IMR-90 (cell line): ENCODE measurements at regions not wholly inside any gene's neighbourhood (a gene's known extent, or its start where the extent isn't known, plus 50 kb on each side); places are given as distances from the start of the nearest gene placed in this dataset.

Source experiments
- ATAC-seq: fragments of 200-7000 bp; cut with Tn5 transposase; 2 replicates; pipeline ENCODE4 v1.9.1; 2020; ENCODE audit warnings: low read depth, mild to moderate bottlenecking, moderate library complexity
- BruUV-seq: library from RNA; stranded (reverse); fragments of 400-500 nt; replicated peaks from 2 replicates; lab custom pipeline; 2021; lab: Mats Ljungman, UMichigan
- CTCF ChIA-PET: fragments of 300-600 bp; formaldehyde crosslinking; extraction: SDS; loops from one replicate; lab custom pipeline; 2021; ENCODE audit warnings: antibody characterized with exemption; lab: Yijun Ruan, JAX
- POLR2A ChIA-PET: fragments of 300-600 bp; sonication (Branson Sonifier 250); formaldehyde crosslinking; loops from one replicate; lab custom pipeline; 2022; ENCODE audit warnings: antibody characterized with exemption; ENCODE audit not compliant: unreplicated experiment; lab: Charles Lee
- DNase-seq: peaks from one replicate; pipeline ENCODE4 v3.0.0; 2013
- H2AFZ ChIP-seq: replicated peaks from 2 replicates; pipeline ENCODE3; 2013; ENCODE audit warnings: low read length, mild to moderate bottlenecking; ENCODE audit not compliant: poor library complexity
- H2AK5ac ChIP-seq: 2 replicates; pipeline ENCODE4 v1.6.1; 2013; ENCODE audit warnings: low read depth, low read length, inconsistent platforms
- H2AK9ac ChIP-seq: replicated peaks from 2 replicates; pipeline ENCODE3; 2013; ENCODE audit warnings: mild to moderate bottlenecking, low read depth, low read length, moderate library complexity; ENCODE audit not compliant: poor library complexity
- H2BK120ac ChIP-seq: 2 replicates; pipeline ENCODE4 v1.6.1; 2013; ENCODE audit warnings: low read depth, low read length, inconsistent platforms
- H2BK15ac ChIP-seq: 3 replicates; pipeline ENCODE4 v1.6.1; 2013; ENCODE audit warnings: low read depth, low read length, inconsistent platforms
- H2BK20ac ChIP-seq: 2 replicates; pipeline ENCODE4 v1.6.1; 2013; ENCODE audit warnings: low read depth, mild to moderate bottlenecking, inconsistent platforms, low read length, moderate library complexity
- H2BK5ac ChIP-seq: 2 replicates; pipeline ENCODE4 v1.6.1; 2013; ENCODE audit warnings: mild to moderate bottlenecking, low read depth, low read length, inconsistent platforms; ENCODE audit not compliant: poor library complexity, severe bottlenecking
- H3K14ac ChIP-seq: replicated peaks from 2 replicates; pipeline ENCODE4 v1.6.1; 2013; ENCODE audit warnings: low read depth, low read length, inconsistent platforms
- H3K18ac ChIP-seq: 2 replicates; pipeline ENCODE4 v1.6.1; 2013; ENCODE audit warnings: low read depth, low read length, control low read depth
- H3K23ac ChIP-seq: 2 replicates; pipeline ENCODE4 v1.6.1; 2013; ENCODE audit warnings: low read depth, low read length, inconsistent platforms
- H3K27ac ChIP-seq: 2 replicates; pipeline ENCODE4 v1.5.1; 2013; ENCODE audit warnings: mild to moderate bottlenecking, control low read depth, low read length; ENCODE audit not compliant: insufficient read depth
- H3K27me3 ChIP-seq: 2 replicates; pipeline ENCODE4 v1.6.1; 2013; ENCODE audit warnings: low read length; ENCODE audit not compliant: control insufficient read depth, insufficient read depth
- H3K36me3 ChIP-seq: 2 replicates; pipeline ENCODE4 v1.6.1; 2013; ENCODE audit warnings: low read length, mixed read lengths; ENCODE audit not compliant: control insufficient read depth, insufficient read depth
- H3K4ac ChIP-seq: 2 replicates; pipeline ENCODE4 v1.6.1; 2013; ENCODE audit warnings: low read depth, low read length, inconsistent platforms
- H3K4me1 ChIP-seq: 2 replicates; pipeline ENCODE4 v1.6.1; 2013; ENCODE audit warnings: low read length, mixed read lengths; ENCODE audit not compliant: control insufficient read depth, insufficient read depth
- H3K4me2 ChIP-seq: 2 replicates; pipeline ENCODE4 v1.6.1; 2013; ENCODE audit warnings: low read depth, mild to moderate bottlenecking, control low read depth, low read length, moderate library complexity
- H3K4me3 ChIP-seq: 2 replicates; pipeline ENCODE4 v1.5.1; 2013; ENCODE audit warnings: low read depth, mild to moderate bottlenecking, control low read depth, low read length, moderate library complexity; ENCODE audit not compliant: insufficient read depth
- H3K56ac ChIP-seq: 2 replicates; pipeline ENCODE4 v1.6.1; 2013; ENCODE audit warnings: low read length, inconsistent platforms; ENCODE audit not compliant: insufficient read depth; ENCODE audit errors: extremely low read depth
- H3K79me1 ChIP-seq, 2 experiments: 2 replicates each; pipeline ENCODE4 v1.6.1; 2013; ENCODE audit warnings: low read length in 2 of 2, inconsistent platforms in 1 of 2, low read depth in 1 of 2
- H3K9ac ChIP-seq: 2 replicates; pipeline ENCODE4 v1.6.1; 2013; ENCODE audit warnings: low read depth, low read length, control low read depth
- H3K9me1 ChIP-seq: 2 replicates; pipeline ENCODE4 v1.6.1; 2013; ENCODE audit warnings: low read length, inconsistent platforms; ENCODE audit not compliant: insufficient read depth
- H3K9me3 ChIP-seq: 2 replicates; pipeline ENCODE4 v1.6.1; 2013; ENCODE audit warnings: low read length; ENCODE audit not compliant: control insufficient read depth, insufficient read depth
- H4K20me1 ChIP-seq: 2 replicates; pipeline ENCODE4 v1.6.1; 2013; ENCODE audit warnings: low read length, inconsistent platforms; ENCODE audit not compliant: insufficient read depth
- H4K5ac ChIP-seq: 2 replicates; pipeline ENCODE4 v1.6.1; 2013; ENCODE audit warnings: mild to moderate bottlenecking, low read depth, low read length, control low read depth
- H4K8ac ChIP-seq, 2 experiments: 2 replicates each; pipeline ENCODE4 v1.6.1; 2013; ENCODE audit warnings: low read depth in 2 of 2, low read length in 2 of 2, control low read depth in 1 of 2, inconsistent platforms in 1 of 2
- H4K91ac ChIP-seq: 2 replicates; pipeline ENCODE4 v1.6.1; 2013; ENCODE audit warnings: low read depth, low read length, inconsistent platforms; ENCODE audit not compliant: insufficient read depth
- BHLHE40 ChIP-seq: fragments of 150-350 bp; IDR thresholded peaks from 2 replicates; pipeline ENCODE4 v1.6.1; 2016; ENCODE audit warnings: mild to moderate bottlenecking, low read depth, low read length
- CEBPB ChIP-seq: IDR thresholded peaks from 2 replicates; pipeline ENCODE4 v1.6.1; 2012; ENCODE audit warnings: low read depth, low read length, improper control_type of control experiment
- CHD1 ChIP-seq: IDR thresholded peaks from 2 replicates; pipeline ENCODE4 v1.6.1; 2012; ENCODE audit warnings: low read depth, low read length, improper control_type of control experiment
- FOS ChIP-seq: fragments of 150-350 bp; IDR thresholded peaks from 2 replicates; pipeline ENCODE4 v1.6.1; 2016; ENCODE audit warnings: low read depth, low read length
- MAFK ChIP-seq: IDR thresholded peaks from 2 replicates; pipeline ENCODE4 v1.6.1; 2012; ENCODE audit warnings: low read depth, low read length, improper control_type of control experiment
- MAZ ChIP-seq: IDR thresholded peaks from 2 replicates; pipeline ENCODE4 v1.6.1; 2012; ENCODE audit warnings: low read depth, mild to moderate bottlenecking, low read length, improper control_type of control experiment, moderate library complexity, borderline replicate concordance
- MXI1 ChIP-seq: IDR thresholded peaks from 2 replicates; pipeline ENCODE4 v1.6.1; 2012; ENCODE audit warnings: low read depth, mild to moderate bottlenecking, low read length, moderate library complexity, borderline replicate concordance
- NFE2L2 ChIP-seq: fragments of 150-350 bp; IDR thresholded peaks from 2 replicates; pipeline ENCODE4 v1.6.1; 2016; ENCODE audit warnings: low read depth, mild to moderate bottlenecking, low read length
- POLR2A ChIP-seq: IDR thresholded peaks from 2 replicates; pipeline ENCODE4 v1.6.1; 2012; ENCODE audit warnings: mild to moderate bottlenecking, low read depth, low read length
- RAD21 ChIP-seq: IDR thresholded peaks from 2 replicates; pipeline ENCODE4 v1.6.1; 2012; ENCODE audit warnings: low read length, improper control_type of control experiment
- RCOR1 ChIP-seq: IDR thresholded peaks from 2 replicates; pipeline ENCODE4 v1.6.1; 2012; ENCODE audit warnings: mild to moderate bottlenecking, low read length, improper control_type of control experiment; ENCODE audit not compliant: insufficient replicate concordance
- RFX5 ChIP-seq: IDR thresholded peaks from 2 replicates; pipeline ENCODE4 v1.8.0; 2012; ENCODE audit warnings: low read depth, mild to moderate bottlenecking, low read length, moderate library complexity
- SMC3 ChIP-seq: fragments of 150-350 bp; IDR thresholded peaks from 2 replicates; pipeline ENCODE4 v1.6.1; 2016; ENCODE audit warnings: low read depth, mild to moderate bottlenecking, antibody characterized with exemption, low read length, moderate library complexity
- WGBS, 2 experiments: methylation state at CpG; one replicate each; pipeline versions ENCODE4 v1.1.5 to v1.1.7; 2013; ENCODE audit warnings: missing lambda C conversion rate in 2 of 2; ENCODE audit not compliant: insufficient read length in 1 of 2; ENCODE audit errors: extremely low coverage in 2 of 2; 5-methylcytosine and 5-hydroxymethylcytosine counted together
- dilution Hi-C: fragments of 300-500 bp; cut with HindIII; formaldehyde crosslinking; loops from one replicate; pipeline ENCODE4 v1.14.3; 2018; ENCODE audit warnings: low sequenced_read_pairs; ENCODE audit not compliant: unreplicated experiment
- in situ Hi-C: fragments of 300-500 bp; cut with MboI; formaldehyde crosslinking; loops from 3 replicates; pipeline ENCODE4 v1.14.3; 2019; ENCODE audit warnings: low sequenced_read_pairs, inconsistent platforms, mixed read lengths
- intact Hi-C: fragments of 100-400 bp; cut with micrococcal nuclease; formaldehyde crosslinking; loops from 2 replicates; pipeline ENCODE4 v1.10.0; 2022
- TF ChIP-seq, protein P1 (sequence below): fragments of 150-350 bp; IDR thresholded peaks from 2 replicates; pipeline ENCODE4 v1.6.1; 2017; ENCODE audit warnings: mild to moderate bottlenecking, antibody characterized with exemption, low read length, low read depth
- TF ChIP-seq, protein P2 (sequence below): conservative IDR thresholded peaks from 2 replicates; pipeline ENCODE4 v1.5.1; 2012; ENCODE audit warnings: mild to moderate bottlenecking, low read depth, low read length, improper control_type of control experiment
- TF ChIP-seq, protein P3 (sequence below): fragments of 150-350 bp; IDR thresholded peaks from 2 replicates; pipeline ENCODE4 v1.6.1; 2016; ENCODE audit warnings: low read depth, mild to moderate bottlenecking, low read length, moderate library complexity, borderline replicate concordance

- Histone ChIP-seq H3K27ac (no peak overlapping the region), H3K79me1 (no peaks in the 10 kb centered on the region), H3K9ac (no peak overlapping the region), H2AK5ac (no peak overlapping the region), H3K23ac (no peak overlapping the region), H4K20me1 (no peaks in the 10 kb centered on the region), H4K5ac (no peak overlapping the region), H3K18ac (no peak overlapping the region), H3K27me3 (no peaks in the 10 kb centered on the region), H3K4ac (no peak overlapping the region), H2AK9ac (no peak overlapping the region), H3K4me3 (no peak overlapping the region), H2BK15ac (no peak overlapping the region), H4K91ac (no peak overlapping the region), H3K9me3 (no peaks in the 10 kb centered on the region), H2AFZ (no peak overlapping the region), H3K36me3 (no peaks in the 10 kb centered on the region), H2BK5ac (no peak overlapping the region), H3K9me1 (no peaks in the 10 kb centered on the region), H2BK120ac (no peak overlapping the region), H3K4me2 (no peak overlapping the region), H3K56ac (no peak overlapping the region), H4K8ac (no peak overlapping the region), H2BK20ac (no peak overlapping the region), H3K4me1 (no peaks in the 10 kb centered on the region), H3K14ac (no peak overlapping the region)
- intact Hi-C loops, result no loop called here
- dilution Hi-C loops, result no loop called here
- no peak for DNase-seq
- WGBS, 2 experiments, result no CpG with 5 or more reads among the region's 2 CpGs
- no peak for ATAC-seq
- ChIA-PET CTCF (interaction anchor here (0.5 to 1.6 kb wide), 2 partner anchors 11 to 494 kb away, joined by 3 read pairs; no protein-coding TSS in a partner anchor), POLR2A (no interaction called here)
- TF ChIP-seq RCOR1, result no peak
- TF ChIP-seq MAFK, result no peak
- no peak for TF ChIP-seq NFE2L2
- TF ChIP-seq, protein P1, sequence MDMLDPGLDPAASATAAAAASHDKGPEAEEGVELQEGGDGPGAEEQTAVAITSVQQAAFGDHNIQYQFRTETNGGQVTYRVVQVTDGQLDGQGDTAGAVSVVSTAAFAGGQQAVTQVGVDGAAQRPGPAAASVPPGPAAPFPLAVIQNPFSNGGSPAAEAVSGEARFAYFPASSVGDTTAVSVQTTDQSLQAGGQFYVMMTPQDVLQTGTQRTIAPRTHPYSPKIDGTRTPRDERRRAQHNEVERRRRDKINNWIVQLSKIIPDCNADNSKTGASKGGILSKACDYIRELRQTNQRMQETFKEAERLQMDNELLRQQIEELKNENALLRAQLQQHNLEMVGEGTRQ, result no peak
- TF ChIP-seq SMC3, result no peak
- no peak for TF ChIP-seq CEBPB
- TF ChIP-seq BHLHE40, result no peak
- no peak for TF ChIP-seq POLR2A
- no peak for TF ChIP-seq MXI1
- no peak for TF ChIP-seq RAD21
- TF ChIP-seq FOS, result no peak
- TF ChIP-seq, protein P2, sequence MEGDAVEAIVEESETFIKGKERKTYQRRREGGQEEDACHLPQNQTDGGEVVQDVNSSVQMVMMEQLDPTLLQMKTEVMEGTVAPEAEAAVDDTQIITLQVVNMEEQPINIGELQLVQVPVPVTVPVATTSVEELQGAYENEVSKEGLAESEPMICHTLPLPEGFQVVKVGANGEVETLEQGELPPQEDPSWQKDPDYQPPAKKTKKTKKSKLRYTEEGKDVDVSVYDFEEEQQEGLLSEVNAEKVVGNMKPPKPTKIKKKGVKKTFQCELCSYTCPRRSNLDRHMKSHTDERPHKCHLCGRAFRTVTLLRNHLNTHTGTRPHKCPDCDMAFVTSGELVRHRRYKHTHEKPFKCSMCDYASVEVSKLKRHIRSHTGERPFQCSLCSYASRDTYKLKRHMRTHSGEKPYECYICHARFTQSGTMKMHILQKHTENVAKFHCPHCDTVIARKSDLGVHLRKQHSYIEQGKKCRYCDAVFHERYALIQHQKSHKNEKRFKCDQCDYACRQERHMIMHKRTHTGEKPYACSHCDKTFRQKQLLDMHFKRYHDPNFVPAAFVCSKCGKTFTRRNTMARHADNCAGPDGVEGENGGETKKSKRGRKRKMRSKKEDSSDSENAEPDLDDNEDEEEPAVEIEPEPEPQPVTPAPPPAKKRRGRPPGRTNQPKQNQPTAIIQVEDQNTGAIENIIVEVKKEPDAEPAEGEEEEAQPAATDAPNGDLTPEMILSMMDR, result no peak
- TF ChIP-seq, protein P3, sequence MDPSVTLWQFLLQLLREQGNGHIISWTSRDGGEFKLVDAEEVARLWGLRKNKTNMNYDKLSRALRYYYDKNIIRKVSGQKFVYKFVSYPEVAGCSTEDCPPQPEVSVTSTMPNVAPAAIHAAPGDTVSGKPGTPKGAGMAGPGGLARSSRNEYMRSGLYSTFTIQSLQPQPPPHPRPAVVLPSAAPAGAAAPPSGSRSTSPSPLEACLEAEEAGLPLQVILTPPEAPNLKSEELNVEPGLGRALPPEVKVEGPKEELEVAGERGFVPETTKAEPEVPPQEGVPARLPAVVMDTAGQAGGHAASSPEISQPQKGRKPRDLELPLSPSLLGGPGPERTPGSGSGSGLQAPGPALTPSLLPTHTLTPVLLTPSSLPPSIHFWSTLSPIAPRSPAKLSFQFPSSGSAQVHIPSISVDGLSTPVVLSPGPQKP, result no peak
- TF ChIP-seq CHD1, result no peak
- no peak for TF ChIP-seq MAZ
- no peak for TF ChIP-seq RFX5
- BruUV-seq, result no TSS peak
- in situ Hi-C loops, result no loop called here
Measured at GRCh38 chr3:27802425-27802824, 80.3 kb upstream of the EOMES start.
